Calu3 (cell line): ENCODE measurements at regions not wholly inside any gene's neighbourhood (a gene's known extent, or its start where the extent isn't known, plus 50 kb on each side); places are given as distances from the start of the nearest gene placed in this dataset.
"Not testable (repeated sequence)": the region's sequence is repeated elsewhere in the genome, so short reads cannot be mapped to it uniquely, and the experiment has no call there.

ENCODE experiments used
- BruUV-seq: library from RNA; stranded (reverse); fragments of 400-500 nt; replicated peaks from 2 replicates; lab custom pipeline; 2021; lab: Mats Ljungman, UMichigan
- CTCF ChIA-PET: fragments of 300-600 bp; sonication (Branson Sonifier 250); formaldehyde crosslinking; loops from one replicate; lab custom pipeline; 2022; ENCODE audit warnings: antibody characterized with exemption; lab: Charles Lee
- DNase-seq: peaks from one replicate; pipeline ENCODE4 v3.0.0; 2022
- H3K27ac Mint-ChIP-seq: one replicate; pipeline ENCODE4 v1.8.0; 2022; ENCODE audit warnings: mixed read lengths; ENCODE audit not compliant: unreplicated experiment
- H3K27me3 Mint-ChIP-seq: one replicate; pipeline ENCODE4 v1.8.0; 2022; ENCODE audit warnings: mixed read lengths; ENCODE audit not compliant: unreplicated experiment
- H3K36me3 Mint-ChIP-seq: one replicate; pipeline ENCODE4 v1.8.0; 2022; ENCODE audit warnings: mild to moderate bottlenecking, moderate library complexity, mixed read lengths; ENCODE audit not compliant: insufficient read depth, unreplicated experiment
- H3K4me1 Mint-ChIP-seq: one replicate; pipeline ENCODE4 v1.8.0; 2022; ENCODE audit warnings: mild to moderate bottlenecking, low read depth, mixed read lengths; ENCODE audit not compliant: unreplicated experiment
- H3K4me3 Mint-ChIP-seq: one replicate; pipeline ENCODE4 v1.8.0; 2022; ENCODE audit warnings: mild to moderate bottlenecking, low read depth, moderate library complexity, mixed read lengths; ENCODE audit not compliant: unreplicated experiment
- H3K9me3 Mint-ChIP-seq: one replicate; pipeline ENCODE4 v1.8.0; 2022; ENCODE audit warnings: low read depth, mixed read lengths; ENCODE audit not compliant: unreplicated experiment
- CTCF ChIP-seq: fragments of 200-600 bp; IDR thresholded peaks from one replicate; pipeline ENCODE4 v1.8.0; 2022; ENCODE audit warnings: antibody characterized with exemption; ENCODE audit not compliant: unreplicated experiment
- intact Hi-C: fragments of 100-400 bp; cut with micrococcal nuclease; formaldehyde crosslinking; loops from one replicate; pipeline ENCODE4 v1.10.0; 2022; ENCODE audit not compliant: unreplicated experiment

DNA sequence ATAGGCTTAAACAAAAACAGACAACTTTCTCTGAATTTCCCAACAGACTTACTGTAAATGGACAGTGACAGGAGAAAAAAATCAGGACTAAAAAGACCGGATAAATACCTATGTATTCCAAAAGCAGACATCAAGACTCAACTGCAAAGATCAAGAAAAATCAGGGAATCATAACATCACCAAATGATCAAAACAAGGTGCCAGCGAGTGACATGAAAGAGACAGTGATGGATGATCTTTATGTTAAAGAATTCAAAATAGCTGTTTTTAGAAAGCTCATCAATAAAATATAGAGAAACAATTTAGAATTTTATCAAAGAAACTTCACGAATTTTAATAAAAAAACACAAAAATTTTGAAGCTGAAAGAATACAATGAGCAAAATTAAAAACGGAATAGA, 952.5 kb upstream of the ATXN7L3B start:
- Mint-ChIP-seq H3K27me3 (no peaks in the 10 kb centered on the region), H3K27ac (no peak overlapping the region), H3K36me3 (no peaks in the 10 kb centered on the region), H3K4me1 (no peaks in the 10 kb centered on the region), H3K4me3 (no peak overlapping the region), H3K9me3 (peaks cover 3% of the 10 kb centered on the region)
- intact Hi-C loops: no loop called here
- no peak for DNase-seq
- CTCF ChIA-PET: no interaction called here
- no peak for TF ChIP-seq CTCF
- BruUV-seq: no TSS peak

- Mint-ChIP-seq H3K9me3 (peaks cover 8% of the 10 kb centered on the region), H3K27ac (no peak overlapping the region), H3K36me3 (no peaks in the 10 kb centered on the region), H3K4me1 (no peaks in the 10 kb centered on the region), H3K27me3 (no peaks in the 10 kb centered on the region), H3K4me3 (no peak overlapping the region)
- no peak for DNase-seq
- CTCF ChIA-PET: no interaction called here
- intact Hi-C loops: no loop called here
- BruUV-seq: no TSS peak
- TF ChIP-seq CTCF: no peak
Observed at GRCh38 chr12:73589220-73589619, 948.4 kb upstream of the ATXN7L3B start.

DNA sequence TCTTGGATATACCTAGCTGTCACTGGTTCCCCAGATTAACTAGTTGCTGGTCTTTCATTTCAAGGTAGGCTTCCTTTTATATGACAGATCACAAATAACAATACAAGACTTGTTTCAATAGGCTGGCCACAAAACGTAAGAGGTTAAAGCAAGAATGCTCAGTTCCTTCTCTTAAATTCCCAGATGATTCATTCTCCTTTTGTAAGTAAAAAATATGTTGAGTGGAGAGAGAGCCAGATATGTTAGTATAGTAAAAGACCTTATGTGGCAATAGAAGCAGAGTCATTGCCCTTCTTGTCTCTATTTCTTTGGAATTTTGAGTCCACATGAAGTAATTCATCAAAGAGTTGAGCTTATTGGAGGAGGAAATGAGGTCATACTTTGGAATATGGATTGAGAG, 939.0 kb upstream of the ATXN7L3B start:
- TF ChIP-seq CTCF: no peak
- Mint-ChIP-seq H3K36me3 (no peaks in the 10 kb centered on the region), H3K9me3 (no peaks in the 10 kb centered on the region), H3K4me1 (no peaks in the 10 kb centered on the region), H3K27me3 (no peaks in the 10 kb centered on the region), H3K27ac (no peak overlapping the region), H3K4me3 (no peak overlapping the region)
- no TSS peak for BruUV-seq
- CTCF ChIA-PET: no interaction called here
- intact Hi-C loops: no loop called here
- no peak for DNase-seq

DNA sequence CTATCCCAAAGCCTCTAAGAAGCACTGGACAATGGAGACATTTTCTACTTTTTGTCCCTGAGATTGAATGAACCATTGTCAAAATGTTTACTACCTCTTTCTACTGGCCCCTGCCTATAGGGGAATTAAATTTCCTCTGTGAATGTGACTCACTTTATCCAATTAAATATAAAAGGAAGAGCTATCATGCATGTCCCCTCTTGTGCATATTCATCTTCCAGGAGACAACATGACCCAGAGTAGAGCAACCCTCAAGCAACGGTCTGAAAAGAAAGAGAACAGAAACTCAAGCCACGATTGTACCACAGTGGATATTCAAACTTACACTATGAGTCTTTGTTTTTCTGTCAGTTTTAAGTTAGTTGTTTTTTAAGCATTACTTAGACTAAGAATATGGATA, 938.4 kb upstream of the ATXN7L3B start:
- no peak for TF ChIP-seq CTCF
- no peak overlapping the region for H3K4me3 Mint-ChIP-seq
- H3K27me3 Mint-ChIP-seq: no peaks in the 10 kb centered on the region
- H3K36me3 Mint-ChIP-seq: no peaks in the 10 kb centered on the region
- H3K27ac Mint-ChIP-seq: no peak overlapping the region
- intact Hi-C loops: no loop called here
- no peak for DNase-seq
- no TSS peak for BruUV-seq
- H3K9me3 Mint-ChIP-seq: no peaks in the 10 kb centered on the region
- no peaks in the 10 kb centered on the region for H3K4me1 Mint-ChIP-seq
- CTCF ChIA-PET: no interaction called here

- DNase-seq, H3K27me3 Mint-ChIP-seq, H3K4me1 Mint-ChIP-seq, H3K9me3 Mint-ChIP-seq, BruUV-seq, intact Hi-C loops, H3K36me3 Mint-ChIP-seq, CTCF ChIA-PET, H3K27ac Mint-ChIP-seq, H3K4me3 Mint-ChIP-seq: not testable (repeated sequence)
Observed at GRCh38 chr12:73605925-73606324, 931.7 kb upstream of the ATXN7L3B start.
